ENCODE measurements at regions not wholly inside any gene's neighbourhood (a gene's known extent, or its start where the extent isn't known, plus 50 kb on each side); places are given as distances from the start of the nearest gene placed in this dataset.

DNA sequence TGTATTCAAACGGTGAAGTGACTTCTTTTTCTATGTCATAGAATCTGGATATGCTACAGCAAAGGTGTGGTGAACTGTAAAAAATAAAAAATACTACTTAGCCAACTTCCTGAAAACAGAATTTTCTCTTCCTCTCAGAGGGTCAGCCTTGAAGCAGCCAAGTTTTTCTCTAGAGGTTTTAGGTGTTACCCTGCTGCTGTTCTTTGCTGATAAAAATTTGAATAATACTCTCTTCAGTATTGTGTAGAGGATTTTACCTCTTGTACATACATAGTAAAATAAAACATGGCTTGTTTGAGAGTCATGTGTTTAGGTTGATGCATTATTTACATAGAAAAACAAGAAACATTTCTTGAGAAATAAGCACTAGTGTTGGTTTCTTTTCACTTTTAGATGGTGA, 458.4 kb downstream of the TBC1D32 start:
- TF ChIP-seq, protein P1, sequence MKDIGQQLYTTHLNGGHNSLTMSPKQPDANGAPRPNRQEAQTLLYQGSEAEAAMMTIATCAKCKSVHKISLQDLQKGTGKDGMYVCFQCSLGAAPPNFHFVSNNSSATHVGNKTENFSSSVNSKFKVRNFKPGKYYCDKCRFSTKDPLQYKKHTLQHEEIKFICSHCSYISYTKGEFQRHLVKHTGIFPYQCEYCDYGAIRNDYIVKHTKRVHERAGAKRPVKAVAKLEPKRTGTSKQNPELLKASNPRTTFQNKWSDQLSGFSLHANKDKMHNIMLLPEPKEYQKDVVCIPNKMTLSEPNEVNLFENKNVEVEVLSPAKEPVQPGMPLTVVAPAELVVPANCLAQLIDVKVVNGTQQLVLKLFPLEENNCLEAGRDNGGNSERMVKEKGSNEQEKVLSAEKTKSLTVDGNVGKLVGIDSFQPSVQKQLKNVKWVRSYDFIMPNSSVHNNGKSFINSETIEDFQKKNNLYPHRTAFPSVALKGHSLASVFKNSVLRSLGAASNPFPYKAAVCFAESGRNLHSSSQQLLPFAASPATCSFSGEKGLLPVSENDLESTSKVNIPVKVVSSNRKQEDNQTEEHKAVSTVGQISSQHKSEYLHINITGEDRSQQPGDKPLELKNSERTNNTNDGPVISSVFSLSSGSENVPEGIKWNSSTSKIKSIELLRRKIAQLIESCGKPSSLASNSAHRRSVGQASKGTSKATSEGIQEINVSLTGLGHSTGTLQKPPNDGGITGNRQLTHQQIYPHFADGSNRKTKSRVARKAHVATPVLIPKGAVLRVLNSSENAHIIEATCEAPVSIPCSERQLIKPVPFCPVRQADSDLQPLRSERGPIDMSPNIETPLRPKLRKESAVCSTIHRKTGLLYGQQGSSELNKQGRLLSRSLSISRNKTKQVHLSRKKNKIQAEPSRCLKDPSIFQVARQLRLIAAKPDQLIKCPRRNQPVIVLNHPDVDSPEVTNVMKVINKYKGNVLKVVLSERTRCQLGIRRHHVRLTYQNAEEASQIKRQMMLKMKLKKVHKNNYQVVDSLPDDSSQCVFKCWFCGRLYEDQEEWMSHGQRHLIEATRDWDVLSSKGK (CRISPR knock-in tag; IDR thresholded peaks at IDR 0.05), result no peak
- TF ChIP-seq FIP1L1 (IDR thresholded peaks at IDR 0.05; ENCODE audit: low read depth, low read length, poor library complexity, severe bottlenecking), result no peak
- TF ChIP-seq MIER1 (IDR thresholded peaks at IDR 0.05; ENCODE audit: low read depth), result no peak
- TF ChIP-seq SMARCA4 (IDR thresholded peaks at IDR 0.05), result no peak
- TF ChIP-seq, protein P2, sequence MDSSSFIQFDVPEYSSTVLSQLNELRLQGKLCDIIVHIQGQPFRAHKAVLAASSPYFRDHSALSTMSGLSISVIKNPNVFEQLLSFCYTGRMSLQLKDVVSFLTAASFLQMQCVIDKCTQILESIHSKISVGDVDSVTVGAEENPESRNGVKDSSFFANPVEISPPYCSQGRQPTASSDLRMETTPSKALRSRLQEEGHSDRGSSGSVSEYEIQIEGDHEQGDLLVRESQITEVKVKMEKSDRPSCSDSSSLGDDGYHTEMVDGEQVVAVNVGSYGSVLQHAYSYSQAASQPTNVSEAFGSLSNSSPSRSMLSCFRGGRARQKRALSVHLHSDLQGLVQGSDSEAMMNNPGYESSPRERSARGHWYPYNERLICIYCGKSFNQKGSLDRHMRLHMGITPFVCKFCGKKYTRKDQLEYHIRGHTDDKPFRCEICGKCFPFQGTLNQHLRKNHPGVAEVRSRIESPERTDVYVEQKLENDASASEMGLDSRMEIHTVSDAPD (CRISPR knock-in tag; IDR thresholded peaks at IDR 0.05), result no peak
- TF ChIP-seq ETV1 (tag; conservative IDR thresholded peaks at IDR 0.05; ENCODE audit: low read depth), result no peak
- no peak for TF ChIP-seq MED1 (CRISPR knock-in tag; IDR thresholded peaks at IDR 0.05; ENCODE audit: borderline replicate concordance)
- TF ChIP-seq, protein P3, sequence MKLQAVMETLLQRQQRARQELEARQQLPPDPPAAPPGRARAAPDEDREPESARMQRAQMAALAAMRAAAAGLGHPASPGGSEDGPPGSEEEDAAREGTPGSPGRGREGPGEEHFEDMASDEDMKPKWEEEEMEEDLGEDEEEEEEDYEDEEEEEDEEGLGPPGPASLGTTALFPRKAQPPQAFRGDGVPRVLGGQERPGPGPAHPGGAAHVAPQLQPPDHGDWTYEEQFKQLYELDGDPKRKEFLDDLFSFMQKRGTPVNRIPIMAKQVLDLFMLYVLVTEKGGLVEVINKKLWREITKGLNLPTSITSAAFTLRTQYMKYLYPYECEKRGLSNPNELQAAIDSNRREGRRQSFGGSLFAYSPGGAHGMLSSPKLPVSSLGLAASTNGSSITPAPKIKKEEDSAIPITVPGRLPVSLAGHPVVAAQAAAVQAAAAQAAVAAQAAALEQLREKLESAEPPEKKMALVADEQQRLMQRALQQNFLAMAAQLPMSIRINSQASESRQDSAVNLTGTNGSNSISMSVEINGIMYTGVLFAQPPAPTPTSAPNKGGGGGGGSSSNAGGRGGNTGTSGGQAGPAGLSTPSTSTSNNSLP (IDR thresholded peaks at IDR 0.05; ENCODE audit: borderline replicate concordance, low read depth, low read length), result no peak
- Histone ChIP-seq H3K4me2 (ENCODE audit: insufficient read depth, low read length) (no peak overlapping the region), H3K79me2 (ENCODE audit: control insufficient read depth, insufficient read depth, low read length) (no peaks in the 10 kb centered on the region), H2AFZ (ENCODE audit: low read depth, low read length) (no peak overlapping the region), H3K9me1 (ENCODE audit: control insufficient read depth, insufficient read depth, low read length) (no peaks in the 10 kb centered on the region), H3K9me3 (replicated peaks; ENCODE audit: control insufficient read depth, insufficient read depth, low read depth, low read length) (no peaks in the 10 kb centered on the region), H3K9ac (ENCODE audit: insufficient read depth in 1 of 2, low read depth in 2 of 2, low read length in 2 of 2) (no peak overlapping the region), H3K27me3 (ENCODE audit: control insufficient read depth in 2 of 2, insufficient read depth in 2 of 2, low read length in 2 of 2) (no peaks in the 10 kb centered on the region), H3K4me1 (replicated peaks in 1 of 2; ENCODE audit: control insufficient read depth in 2 of 2, insufficient read depth in 2 of 2, low read length in 2 of 2) (no peaks in the 10 kb centered on the region), H3K27ac (ENCODE audit: extremely low read depth, low read depth, low read length) (no peak overlapping the region), H4K20me1 (replicated peaks; ENCODE audit: control insufficient read depth, insufficient read depth, low read length) (no peaks in the 10 kb centered on the region), H3K36me3 (ENCODE audit: control insufficient read depth, insufficient read depth, low read length) (no peaks in the 10 kb centered on the region), H3K4me3 (no peak overlapping the region)
- DNase-seq (ENCODE audit: extremely low read depth in 1 of 4, low spot score in 3 of 4) (no peak), FAIRE-seq (no peak), ATAC-seq (no peak)
- no TSS peak for BruUV-seq (replicated peaks)
- CTCF ChIA-PET (ENCODE audit: low intra/inter-chr PET ratio), result no interaction called here
- POLR2A ChIA-PET, result no interaction called here
- WGBS (ENCODE audit: insufficient coverage, low coverage, missing lambda C conversion rate), result 6% methylated on average over 1 of the region's 1 CpG
- in situ Hi-C loops (cut with MboI) (no loop called here), intact Hi-C loops (cut with micrococcal nuclease) (no loop called here)
